ENCODE measurements at regions not wholly inside any gene's neighbourhood (a gene's known extent, or its start where the extent isn't known, plus 50 kb on each side); places are given as distances from the start of the nearest gene placed in this dataset.

- no TSS peak for BruUV-seq (replicated peaks)
- TF ChIP-seq CTCF (conservative IDR thresholded peaks at IDR 0.05; ENCODE audit: low read depth, low read length) = no peak
- TF ChIP-seq EZH2 (IDR thresholded peaks at IDR 0.05; ENCODE audit: borderline replicate concordance, low read depth, low read length, poor library complexity, severe bottlenecking) = no peak
- H3K27ac ChIP-seq (ENCODE audit: low read depth, low read length, poor library complexity, severe bottlenecking) = no peak overlapping the region
- H3K27me3 ChIP-seq (replicated peaks; ENCODE audit: insufficient read depth, low read depth, low read length, poor library complexity) = no peaks in the 10 kb centered on the region
- intact Hi-C loops (cut with micrococcal nuclease; ENCODE audit: unreplicated experiment) = loop anchor here (5.0 kb wide), 1 partner anchor 733 kb away; no protein-coding TSS in a partner anchor
- DNase-seq (ENCODE audit: low spot score) = no peak
- ChIA-PET CTCF (no interaction called here), POLR2A (ENCODE audit: low non-redundant PET) (no interaction called here)
- no peaks in the 10 kb centered on the region for H3K36me3 ChIP-seq (ENCODE audit: insufficient read depth, low read length, poor library complexity, severe bottlenecking)
- H3K4me1 ChIP-seq (ENCODE audit: insufficient read depth, low read length, poor library complexity, severe bottlenecking) = peaks cover 3% of the 10 kb centered on the region
- H3K4me3 ChIP-seq (ENCODE audit: low read depth, low read length, poor library complexity, severe bottlenecking) = no peak overlapping the region
- H3K9me3 ChIP-seq (ENCODE audit: low read depth, low read length, poor library complexity, severe bottlenecking) = no peaks in the 10 kb centered on the region
These were observed 70.0 kb upstream of the FAT3 start for GRCh38 chr11:92154611-92155010.

- no peak overlapping the region for H3K27ac ChIP-seq (ENCODE audit: low read depth, low read length, poor library complexity, severe bottlenecking)
- intact Hi-C loops (cut with micrococcal nuclease; ENCODE audit: unreplicated experiment) = loop anchor here (5.0 kb wide), 1 partner anchor 733 kb away; no protein-coding TSS in a partner anchor
- no peak for TF ChIP-seq CTCF (conservative IDR thresholded peaks at IDR 0.05; ENCODE audit: low read depth, low read length)
- TF ChIP-seq EZH2 (IDR thresholded peaks at IDR 0.05; ENCODE audit: borderline replicate concordance, low read depth, low read length, poor library complexity, severe bottlenecking) = no peak
- no TSS peak for BruUV-seq (replicated peaks)
- no peak overlapping the region for H3K4me3 ChIP-seq (ENCODE audit: low read depth, low read length, poor library complexity, severe bottlenecking)
- H3K36me3 ChIP-seq (ENCODE audit: insufficient read depth, low read length, poor library complexity, severe bottlenecking) = no peaks in the 10 kb centered on the region
- POLR2A ChIA-PET (ENCODE audit: low non-redundant PET) = no interaction called here
- H3K9me3 ChIP-seq (ENCODE audit: low read depth, low read length, poor library complexity, severe bottlenecking) = no peaks in the 10 kb centered on the region
- DNase-seq (ENCODE audit: low spot score) = no peak
- H3K27me3 ChIP-seq (replicated peaks; ENCODE audit: insufficient read depth, low read depth, low read length, poor library complexity) = no peaks in the 10 kb centered on the region
- CTCF ChIA-PET = no interaction called here
- no peaks in the 10 kb centered on the region for H3K4me1 ChIP-seq (ENCODE audit: insufficient read depth, low read length, poor library complexity, severe bottlenecking)
These were observed 70.5 kb upstream of the FAT3 start for GRCh38 chr11:92154110-92154509.

- no peak overlapping the region for H3K27ac ChIP-seq (ENCODE audit: low read depth, low read length, poor library complexity, severe bottlenecking)
- H3K4me3 ChIP-seq (ENCODE audit: low read depth, low read length, poor library complexity, severe bottlenecking) = no peak overlapping the region
- ChIA-PET CTCF (no interaction called here), POLR2A (ENCODE audit: low non-redundant PET) (no interaction called here)
- TF ChIP-seq EZH2 (IDR thresholded peaks at IDR 0.05; ENCODE audit: borderline replicate concordance, low read depth, low read length, poor library complexity, severe bottlenecking) = no peak
- no peak for TF ChIP-seq CTCF (conservative IDR thresholded peaks at IDR 0.05; ENCODE audit: low read depth, low read length)
- no peak for DNase-seq (ENCODE audit: low spot score)
- no peaks in the 10 kb centered on the region for H3K4me1 ChIP-seq (ENCODE audit: insufficient read depth, low read length, poor library complexity, severe bottlenecking)
- H3K36me3 ChIP-seq (ENCODE audit: insufficient read depth, low read length, poor library complexity, severe bottlenecking) = no peaks in the 10 kb centered on the region
- no peaks in the 10 kb centered on the region for H3K27me3 ChIP-seq (replicated peaks; ENCODE audit: insufficient read depth, low read depth, low read length, poor library complexity)
- BruUV-seq (replicated peaks) = no TSS peak
- intact Hi-C loops (cut with micrococcal nuclease; ENCODE audit: unreplicated experiment) = loop anchor here (5.0 kb wide), 1 partner anchor 734 kb away; no protein-coding TSS in a partner anchor
- no peaks in the 10 kb centered on the region for H3K9me3 ChIP-seq (ENCODE audit: low read depth, low read length, poor library complexity, severe bottlenecking)
These were observed 71.1 kb upstream of the FAT3 start for GRCh38 chr11:92153542-92153941.
